ENCODE measurements at regions not wholly inside any gene's neighbourhood (a gene's known extent, or its start where the extent isn't known, plus 50 kb on each side); places are given as distances from the start of the nearest gene placed in this dataset.

DNA sequence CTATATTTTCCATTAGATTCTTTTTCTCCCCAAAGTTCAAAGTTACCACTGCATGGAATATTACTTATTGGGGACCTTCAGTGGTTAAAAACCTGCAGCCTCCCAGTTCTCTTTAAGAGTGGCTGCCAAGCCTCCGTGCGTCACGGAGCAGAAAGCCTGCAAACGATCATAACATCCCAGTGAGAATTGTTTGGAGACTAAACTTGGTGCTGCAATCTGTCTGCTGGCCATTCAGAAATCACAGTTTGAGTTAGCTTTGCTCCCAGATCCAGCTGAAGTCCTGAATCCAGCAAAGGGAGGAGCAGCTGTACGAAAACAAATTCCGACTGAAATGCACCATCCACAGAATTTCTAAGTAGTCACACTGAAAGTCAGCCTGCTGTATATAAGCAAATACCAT, 213.5 kb upstream of the PDE10A start:
- TF ChIP-seq, protein P1, sequence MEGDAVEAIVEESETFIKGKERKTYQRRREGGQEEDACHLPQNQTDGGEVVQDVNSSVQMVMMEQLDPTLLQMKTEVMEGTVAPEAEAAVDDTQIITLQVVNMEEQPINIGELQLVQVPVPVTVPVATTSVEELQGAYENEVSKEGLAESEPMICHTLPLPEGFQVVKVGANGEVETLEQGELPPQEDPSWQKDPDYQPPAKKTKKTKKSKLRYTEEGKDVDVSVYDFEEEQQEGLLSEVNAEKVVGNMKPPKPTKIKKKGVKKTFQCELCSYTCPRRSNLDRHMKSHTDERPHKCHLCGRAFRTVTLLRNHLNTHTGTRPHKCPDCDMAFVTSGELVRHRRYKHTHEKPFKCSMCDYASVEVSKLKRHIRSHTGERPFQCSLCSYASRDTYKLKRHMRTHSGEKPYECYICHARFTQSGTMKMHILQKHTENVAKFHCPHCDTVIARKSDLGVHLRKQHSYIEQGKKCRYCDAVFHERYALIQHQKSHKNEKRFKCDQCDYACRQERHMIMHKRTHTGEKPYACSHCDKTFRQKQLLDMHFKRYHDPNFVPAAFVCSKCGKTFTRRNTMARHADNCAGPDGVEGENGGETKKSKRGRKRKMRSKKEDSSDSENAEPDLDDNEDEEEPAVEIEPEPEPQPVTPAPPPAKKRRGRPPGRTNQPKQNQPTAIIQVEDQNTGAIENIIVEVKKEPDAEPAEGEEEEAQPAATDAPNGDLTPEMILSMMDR (IDR thresholded peaks at IDR 0.05; ENCODE audit: extremely low read depth, insufficient read depth, missing control alignments): no peak
- DNase-seq (ENCODE audit: low spot score): no peak
- in situ Hi-C loops (cut with MboI; ENCODE audit: low pct_unique_long_range_greater_than_20kb, low sequenced_read_pairs, unreplicated experiment): no loop called here

- in situ Hi-C loops (cut with MboI; ENCODE audit: low pct_unique_long_range_greater_than_20kb, low sequenced_read_pairs, unreplicated experiment): no loop called here
- TF ChIP-seq, protein P1 (IDR thresholded peaks at IDR 0.05; ENCODE audit: extremely low read depth, insufficient read depth, missing control alignments): no peak
- no peak for DNase-seq (ENCODE audit: low spot score)
These were observed 212.9 kb upstream of the PDE10A start for GRCh38 chr6:165875946-165876345.

- TF ChIP-seq, protein P1 (IDR thresholded peaks at IDR 0.05; ENCODE audit: extremely low read depth, insufficient read depth, missing control alignments): no peak
- DNase-seq (ENCODE audit: low spot score): no peak
- in situ Hi-C loops (cut with MboI; ENCODE audit: low pct_unique_long_range_greater_than_20kb, low sequenced_read_pairs, unreplicated experiment): no loop called here
These were observed 210.9 kb upstream of the PDE10A start for GRCh38 chr6:165873976-165874375.

DNA sequence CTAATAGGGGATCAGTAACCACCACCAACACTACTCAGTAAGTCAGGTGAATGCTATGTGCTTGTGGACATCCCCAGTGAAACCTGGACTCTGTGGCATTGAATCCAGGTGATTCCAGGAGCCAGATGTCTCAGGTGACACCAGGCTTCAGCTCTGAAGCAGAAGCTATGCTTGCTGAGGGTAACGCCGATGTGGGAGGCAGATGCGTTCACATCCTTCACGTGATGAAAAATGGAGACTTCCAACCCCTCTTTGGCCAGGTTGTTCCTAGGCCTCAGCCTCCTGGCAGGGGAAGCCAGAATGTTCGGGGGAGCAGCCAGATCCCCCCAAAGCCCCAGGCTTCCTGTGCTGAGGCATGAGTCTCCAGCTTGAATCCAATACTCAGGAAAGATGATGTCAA, 209.8 kb upstream of the PDE10A start:
- in situ Hi-C loops (cut with MboI; ENCODE audit: low pct_unique_long_range_greater_than_20kb, low sequenced_read_pairs, unreplicated experiment): no loop called here
- TF ChIP-seq, protein P1 (IDR thresholded peaks at IDR 0.05; ENCODE audit: extremely low read depth, insufficient read depth, missing control alignments): no peak
- DNase-seq (ENCODE audit: low spot score): no peak

- in situ Hi-C loops (cut with MboI; ENCODE audit: low pct_unique_long_range_greater_than_20kb, low sequenced_read_pairs, unreplicated experiment): no loop called here
- DNase-seq (ENCODE audit: low spot score): no peak
- TF ChIP-seq, protein P1 (IDR thresholded peaks at IDR 0.05; ENCODE audit: extremely low read depth, insufficient read depth, missing control alignments): no peak
These were observed 209.3 kb upstream of the PDE10A start for GRCh38 chr6:165872311-165872710.

- in situ Hi-C loops (cut with MboI; ENCODE audit: low pct_unique_long_range_greater_than_20kb, low sequenced_read_pairs, unreplicated experiment): no loop called here
- TF ChIP-seq, protein P1 (IDR thresholded peaks at IDR 0.05; ENCODE audit: extremely low read depth, insufficient read depth, missing control alignments): no peak
- no peak for DNase-seq (ENCODE audit: low spot score)
These were observed 208.5 kb upstream of the PDE10A start for GRCh38 chr6:165871571-165871970.

GRCh38 chr6:165869526-165869925, 206.5 kb upstream of the PDE10A start:
- TF ChIP-seq, protein P1 (IDR thresholded peaks at IDR 0.05; ENCODE audit: extremely low read depth, insufficient read depth, missing control alignments): no peak
- no peak for DNase-seq (ENCODE audit: low spot score)
- in situ Hi-C loops (cut with MboI; ENCODE audit: low pct_unique_long_range_greater_than_20kb, low sequenced_read_pairs, unreplicated experiment): no loop called here

Measured in GM13977 (cell line).